DMS79 treated with DMSO at 0.1 percent for 48 hours (cell line): ENCODE measurements at regions not wholly inside any gene's neighbourhood (a gene's known extent, or its start where the extent isn't known, plus 50 kb on each side); places are given as distances from the start of the nearest gene placed in this dataset.
A peak's percentile ranks its signal among the peaks of the same experiment; 100 is the strongest.

Source experiments
- DNase-seq: peaks from one replicate; lab custom pipeline; 2025; lab: John Stamatoyannopoulos, UW

- no peak for DNase-seq
Observed at GRCh38 chr11:119810478-119811232, 81.7 kb upstream of the NECTIN1 start.

GRCh38 chr11:119809346-119809745 lies 80.3 kb upstream of the NECTIN1 start:
- DNase-seq: no peak

GRCh38 chr11:119808407-119809185 lies 79.6 kb upstream of the NECTIN1 start:
- DNase-seq: no peak

DNA sequence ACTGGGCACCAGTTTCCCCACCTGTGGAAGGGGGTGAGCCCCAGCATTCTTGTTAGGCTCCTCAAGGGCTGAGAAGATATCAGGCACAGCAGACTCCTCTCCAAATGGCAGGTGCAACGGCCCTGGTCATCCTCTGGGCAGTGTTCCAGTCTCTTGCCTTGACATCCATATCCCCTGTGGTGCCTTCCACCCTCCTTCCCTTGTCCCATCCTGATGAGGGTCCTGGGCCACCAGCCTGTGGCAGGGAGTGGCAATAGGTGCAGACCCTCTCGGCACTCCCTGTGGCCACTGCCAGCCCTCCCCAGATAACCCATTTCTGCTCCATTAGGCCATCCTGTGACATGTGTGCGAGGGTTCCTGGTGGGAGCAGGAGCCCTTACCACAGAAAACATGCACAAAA lies 78.8 kb upstream of the NECTIN1 start:
- no peak for DNase-seq

DNA sequence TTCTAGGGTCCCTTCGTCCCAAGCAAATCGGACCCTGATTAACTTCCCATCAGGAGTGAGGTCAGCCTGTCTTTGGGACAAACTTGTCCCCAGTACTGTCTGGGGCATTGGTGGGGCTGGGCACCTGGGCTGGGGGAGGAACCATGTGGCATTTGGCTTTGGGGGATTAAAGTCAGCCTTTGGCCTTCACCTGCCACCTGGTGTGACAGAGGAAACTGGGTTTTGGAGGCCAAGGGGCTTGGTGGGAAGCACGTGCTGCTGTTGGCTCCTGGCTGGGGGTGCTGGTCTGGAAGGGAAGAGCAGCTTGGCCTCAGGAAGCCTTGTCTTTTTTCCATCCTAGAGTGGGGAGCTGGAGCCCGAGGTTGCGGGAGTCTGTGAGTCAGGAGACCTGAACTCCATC lies 78.4 kb upstream of the NECTIN1 start:
- no peak for DNase-seq

DNA sequence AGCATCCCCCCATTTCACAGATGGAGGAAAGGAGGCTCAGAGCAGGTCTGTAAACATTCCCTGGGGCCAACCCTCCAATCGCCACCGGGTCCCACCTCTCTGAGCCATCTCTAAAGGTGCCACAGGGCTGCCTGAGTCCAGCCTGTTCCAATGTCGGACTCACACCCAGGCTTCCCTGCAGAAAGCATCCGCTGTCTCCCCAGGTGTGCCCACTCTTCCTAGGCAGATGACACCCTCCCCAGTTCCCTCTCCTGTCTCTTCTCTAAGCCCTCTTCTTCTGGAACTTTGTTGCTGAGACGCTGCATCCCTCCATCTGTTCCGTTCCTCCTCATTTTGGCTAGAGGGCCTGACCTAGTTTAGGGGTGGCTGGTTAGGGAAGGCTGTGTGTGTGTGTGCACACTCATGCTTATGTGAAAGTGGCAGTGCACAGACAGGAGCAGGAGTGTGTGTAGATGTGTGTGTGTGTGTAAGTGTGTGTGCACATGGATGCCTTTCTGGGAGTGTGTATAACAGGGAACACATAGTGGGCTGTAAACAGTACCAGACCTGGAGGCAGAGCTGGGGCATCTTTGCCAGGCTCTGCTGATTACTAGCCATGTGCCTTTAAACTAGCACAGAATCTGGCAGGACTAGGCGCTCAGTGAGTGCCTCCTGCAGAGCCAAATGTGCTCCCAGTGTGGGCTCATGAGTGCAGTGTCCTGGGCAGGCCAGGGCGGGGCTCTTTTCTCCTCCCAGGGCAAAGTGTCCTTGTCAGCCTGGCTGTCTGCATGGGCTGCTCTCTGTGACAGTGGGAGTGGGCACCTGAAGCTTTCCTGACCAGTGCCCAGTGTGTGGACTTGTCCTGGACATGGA lies 77.3 kb upstream of the NECTIN1 start:
- no peak for DNase-seq

- DNase-seq: no peak
Observed at GRCh38 chr11:119805663-119806062, 76.7 kb upstream of the NECTIN1 start.

DNA sequence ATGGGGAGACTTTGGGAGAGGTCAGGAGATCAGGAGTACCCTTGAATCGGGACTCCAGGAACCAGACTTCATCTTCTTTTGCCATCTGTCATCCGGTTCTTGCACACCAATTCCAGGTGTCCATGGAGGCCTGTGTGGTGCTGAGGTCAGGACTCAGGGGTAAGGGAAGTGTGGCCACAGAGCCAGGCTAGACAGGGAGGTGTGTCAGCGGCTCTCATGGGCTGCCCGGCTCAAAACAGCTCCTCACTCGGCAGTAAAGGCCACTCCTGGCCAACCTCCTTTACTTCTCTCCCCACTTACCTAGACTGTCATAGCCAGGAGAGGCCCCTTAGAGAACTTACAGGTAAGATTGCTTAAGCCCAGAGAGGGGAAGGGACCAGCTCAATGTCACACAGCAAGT lies 75.7 kb upstream of the NECTIN1 start:
- DNase-seq: no peak

GRCh38 chr11:119803726-119804294 lies 74.8 kb upstream of the NECTIN1 start:
- no peak for DNase-seq

- no peak for DNase-seq
Observed at GRCh38 chr11:119803139-119803538, 74.1 kb upstream of the NECTIN1 start.

DNA sequence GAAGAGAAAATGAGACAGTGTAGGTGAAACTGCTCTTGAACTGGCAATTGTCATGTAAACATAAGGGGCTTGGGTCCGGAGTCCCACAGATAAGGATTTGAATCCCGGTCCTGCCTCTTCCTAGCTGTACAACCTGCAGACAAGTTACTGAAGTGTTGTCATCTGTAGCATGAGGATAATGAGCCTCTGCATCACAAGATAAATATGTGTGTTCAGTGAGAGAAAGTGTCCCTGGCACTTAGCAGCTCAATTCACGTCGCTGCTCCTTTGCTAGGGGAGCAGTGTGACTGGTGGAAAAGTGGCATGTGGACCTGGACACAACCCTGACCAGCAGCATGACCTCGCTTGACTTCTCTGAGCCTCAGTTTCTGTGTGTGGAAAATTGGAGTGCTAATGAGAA lies 73.7 kb upstream of the NECTIN1 start:
- no peak for DNase-seq

DNA sequence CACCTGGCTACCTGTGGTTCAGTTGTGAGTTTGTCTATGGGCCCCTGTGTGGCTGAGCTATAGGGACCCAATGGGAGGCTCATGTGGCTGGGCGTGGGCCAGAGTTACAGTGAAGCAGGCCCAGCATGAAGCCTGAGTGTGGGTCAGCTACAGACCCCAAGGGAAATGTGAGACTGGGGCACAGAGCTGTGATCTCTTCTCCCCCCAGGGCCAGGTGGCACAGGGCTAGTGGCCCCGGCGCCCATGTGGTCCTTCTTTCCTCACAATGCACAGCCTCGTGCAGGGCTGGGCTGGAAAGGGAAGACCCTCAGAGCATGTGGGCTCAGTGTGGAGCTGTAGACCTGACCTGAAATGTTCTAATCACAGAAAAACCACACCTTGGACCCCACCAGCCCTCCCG lies 71.6 kb upstream of the NECTIN1 start:
- no peak for DNase-seq

DNA sequence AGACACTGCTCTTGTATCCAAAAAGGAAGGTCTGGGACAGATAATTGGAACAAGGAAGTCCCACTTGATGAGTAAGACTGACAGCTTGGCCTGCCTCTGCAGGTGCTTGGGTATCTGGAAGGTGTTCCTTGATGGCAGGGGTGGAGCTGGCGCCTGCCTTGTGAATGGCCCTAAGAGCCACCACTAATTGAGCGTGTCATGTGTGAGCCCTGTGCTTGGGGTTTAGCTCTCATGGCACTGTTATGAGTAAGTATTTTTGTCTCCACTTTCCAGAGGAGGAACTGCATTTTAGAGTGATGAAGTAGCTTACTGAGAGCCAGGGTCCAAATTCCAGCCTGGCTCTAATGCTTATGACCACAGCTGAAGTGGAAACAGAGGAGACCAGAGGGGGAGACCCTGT lies 71.2 kb upstream of the NECTIN1 start:
- peak; percentile 90 for DNase-seq

DNA sequence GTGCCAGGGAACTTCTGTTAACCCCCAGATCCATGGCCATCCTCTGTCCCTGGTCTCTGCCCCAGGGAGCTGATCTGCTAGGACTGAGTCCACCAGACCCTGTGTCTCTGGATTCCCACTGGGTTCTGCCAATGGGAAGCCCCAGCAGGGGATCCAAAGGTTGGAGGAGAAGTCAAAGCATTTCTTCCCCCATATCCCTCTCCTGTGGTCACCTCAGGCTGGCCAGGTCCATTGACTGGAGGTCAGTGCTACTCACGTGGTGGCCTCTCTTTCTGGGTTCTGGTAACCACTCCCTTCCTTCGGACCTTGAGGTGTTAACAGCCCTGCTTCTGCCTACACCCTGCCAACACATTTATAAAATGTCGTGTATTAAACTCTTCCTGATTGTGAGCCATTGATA lies 69.7 kb upstream of the NECTIN1 start:
- no peak for DNase-seq

DNA sequence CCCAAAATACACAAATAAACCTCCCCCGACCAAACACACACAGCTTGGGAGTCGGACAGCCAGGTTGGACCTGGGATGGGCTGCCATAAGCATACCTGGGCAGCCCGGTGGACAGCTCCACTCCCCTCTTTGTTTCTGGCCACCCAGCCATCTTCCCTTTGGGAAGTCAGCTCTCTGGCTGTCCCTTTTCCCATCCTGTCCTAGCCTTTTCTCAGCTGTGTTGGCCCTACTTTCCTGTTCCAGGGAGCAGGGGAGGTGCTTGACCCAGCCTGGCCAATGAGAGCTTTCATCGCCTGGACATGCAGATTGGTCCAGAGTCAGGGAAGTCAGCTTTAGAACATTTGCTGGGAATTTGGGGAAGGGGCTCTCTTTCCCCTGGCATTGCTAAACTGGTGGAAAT lies 68.7 kb upstream of the NECTIN1 start:
- DNase-seq: no peak

- peak; percentile 70 for DNase-seq
Observed at GRCh38 chr11:119797123-119797611, 68.2 kb upstream of the NECTIN1 start.

GRCh38 chr11:119796363-119797060 lies 67.5 kb upstream of the NECTIN1 start:
- no peak for DNase-seq

DNA sequence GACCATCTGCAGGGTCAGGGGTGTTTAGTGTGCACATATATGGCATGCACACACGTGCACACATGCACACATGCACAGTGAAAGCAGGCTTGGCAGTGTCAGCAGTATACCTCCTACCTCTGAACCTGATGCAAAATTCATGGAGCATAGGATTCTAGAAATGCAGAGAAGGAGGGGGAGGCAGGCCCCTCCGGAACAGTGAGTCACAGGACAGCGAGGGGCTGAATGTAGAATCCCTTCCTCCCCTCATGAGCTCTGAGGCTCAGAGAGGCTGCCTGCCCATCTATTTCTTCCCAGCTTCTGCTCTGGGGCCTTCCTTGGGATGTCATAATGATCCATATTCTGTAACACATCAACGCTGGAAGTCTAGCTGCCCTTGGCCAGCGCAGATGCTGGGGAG lies 66.7 kb upstream of the NECTIN1 start:
- DNase-seq: no peak

GRCh38 chr11:119795231-119795630 lies 66.2 kb upstream of the NECTIN1 start:
- no peak for DNase-seq

DNA sequence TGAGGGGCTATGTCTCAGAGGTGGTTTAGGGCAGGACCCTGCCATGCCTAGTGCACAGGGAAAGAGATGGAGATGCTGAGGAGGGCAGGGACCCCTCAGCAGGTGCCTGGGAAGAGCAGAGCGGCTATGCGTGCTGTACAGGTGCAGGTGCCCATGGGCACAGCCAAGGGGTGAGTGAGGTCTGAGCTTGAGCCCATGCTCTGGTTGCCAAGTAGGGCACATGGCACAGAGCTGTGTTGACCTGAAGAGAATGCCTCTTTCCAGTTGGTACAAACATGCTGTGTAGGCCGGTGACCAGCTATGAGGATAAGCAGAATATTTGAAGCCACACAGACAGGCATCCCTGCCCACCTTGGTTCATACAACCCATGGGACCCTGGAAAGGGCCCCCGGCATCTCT lies 65.8 kb upstream of the NECTIN1 start:
- DNase-seq: no peak

DNA sequence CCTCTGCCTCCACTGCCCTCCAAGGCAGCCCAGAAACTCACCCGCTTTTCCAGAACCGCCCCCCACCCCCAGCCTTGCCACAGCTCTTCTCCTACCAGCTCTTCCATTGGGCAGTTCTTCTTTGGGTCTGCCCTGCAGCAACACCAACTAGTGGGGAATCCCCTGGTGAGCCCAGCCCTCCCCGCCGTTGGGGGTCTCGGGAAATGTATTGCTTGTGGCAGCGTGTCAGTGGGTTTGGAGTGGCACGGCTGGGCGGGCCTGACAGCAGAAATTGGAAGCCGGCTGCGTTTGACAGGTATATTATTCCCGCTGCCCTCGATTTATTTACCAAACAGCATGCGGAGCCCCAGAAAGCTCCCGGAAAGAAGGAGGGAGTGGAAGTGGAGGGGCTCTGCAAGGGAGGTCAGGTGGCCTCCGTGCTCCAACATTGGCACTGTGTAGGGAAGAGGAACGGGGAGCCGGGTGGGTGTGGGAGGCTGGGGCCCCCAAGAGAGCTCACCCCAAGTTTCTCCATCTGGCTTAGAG lies 65.2 kb upstream of the NECTIN1 start:
- DNase-seq: no peak
